GM12878 (cell line): ENCODE measurements at regions not wholly inside any gene's neighbourhood (a gene's known extent, or its start where the extent isn't known, plus 50 kb on each side); places are given as distances from the start of the nearest gene placed in this dataset.

Source experiments
- CHD4 ChIP-seq: fragments of 200-600 bp; sonication (generic); IDR thresholded peaks from 2 replicates; pipeline ENCODE4 v1.6.1; 2016; ENCODE audit warnings: mild to moderate bottlenecking
- EGR1 ChIP-seq, 2 experiments: IDR thresholded peaks; 1 replicate in 1 of 2; 2 replicates in 1 of 2; pipeline ENCODE4 v1.6.1; 2011 to 2012; ENCODE audit warnings: low read depth in 2 of 2, low read length in 2 of 2, borderline replicate concordance in 1 of 2, mild to moderate bottlenecking in 1 of 2, moderate library complexity in 1 of 2
- NFIC ChIP-seq: IDR thresholded peaks from 2 replicates; pipeline ENCODE4 v1.6.1; 2012; ENCODE audit warnings: low read depth, mild to moderate bottlenecking, inconsistent platforms, low read length, moderate library complexity
- PKNOX1 ChIP-seq: fragments of 450-650 bp; IDR thresholded peaks from 2 replicates; pipeline ENCODE4 v1.6.1; 2016; ENCODE audit warnings: mild to moderate bottlenecking
- POLR2A ChIP-seq: IDR thresholded peaks from 2 replicates; pipeline ENCODE4 v1.6.1; 2011; ENCODE audit warnings: low read depth, mild to moderate bottlenecking, low read length
- STAT3 ChIP-seq: IDR thresholded peaks from 2 replicates; pipeline ENCODE4 v1.6.1; 2011; ENCODE audit warnings: low read depth, low read length, improper control_type of control experiment
- ZBED1 ChIP-seq: IDR thresholded peaks from 2 replicates; pipeline ENCODE4 v1.6.1; 2016; ENCODE audit warnings: borderline replicate concordance
- TF ChIP-seq, protein P1 (sequence below), 3 experiments: IDR thresholded peaks in 2 of 3; conservative IDR thresholded peaks in 1 of 3; 2 replicates each; pipeline ENCODE4 v1.5.1; 2011; ENCODE audit warnings: low read depth in 3 of 3, low read length in 3 of 3, mild to moderate bottlenecking in 3 of 3, control low read depth in 2 of 3, moderate library complexity in 2 of 3, inconsistent platforms in 1 of 3, mixed read lengths in 1 of 3; ENCODE audit not compliant: control insufficient read depth in 2 of 3, insufficient read depth in 1 of 3; ENCODE audit errors: extremely low read depth in 1 of 3

DNA sequence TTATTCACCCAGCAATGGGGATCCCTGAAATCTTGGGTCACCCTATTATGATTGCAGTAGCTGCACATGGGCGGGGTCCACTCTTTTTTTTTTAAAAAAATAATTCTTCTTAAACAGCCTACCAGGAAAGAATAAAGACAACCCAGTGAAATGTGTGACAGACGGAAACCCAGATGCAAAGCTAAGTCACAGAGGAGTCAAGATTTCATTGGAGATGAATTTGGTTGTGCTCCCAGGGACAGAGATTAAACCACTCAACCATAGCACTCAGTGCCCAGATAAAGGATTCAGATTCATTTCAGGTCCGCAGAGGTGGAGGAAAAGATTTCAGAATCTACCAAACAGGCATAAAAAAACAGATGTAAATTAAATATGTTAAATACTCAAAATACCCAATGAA is 583.5 kb upstream of the ZP4 start:
- no peak for TF ChIP-seq POLR2A
- TF ChIP-seq, protein P1, sequence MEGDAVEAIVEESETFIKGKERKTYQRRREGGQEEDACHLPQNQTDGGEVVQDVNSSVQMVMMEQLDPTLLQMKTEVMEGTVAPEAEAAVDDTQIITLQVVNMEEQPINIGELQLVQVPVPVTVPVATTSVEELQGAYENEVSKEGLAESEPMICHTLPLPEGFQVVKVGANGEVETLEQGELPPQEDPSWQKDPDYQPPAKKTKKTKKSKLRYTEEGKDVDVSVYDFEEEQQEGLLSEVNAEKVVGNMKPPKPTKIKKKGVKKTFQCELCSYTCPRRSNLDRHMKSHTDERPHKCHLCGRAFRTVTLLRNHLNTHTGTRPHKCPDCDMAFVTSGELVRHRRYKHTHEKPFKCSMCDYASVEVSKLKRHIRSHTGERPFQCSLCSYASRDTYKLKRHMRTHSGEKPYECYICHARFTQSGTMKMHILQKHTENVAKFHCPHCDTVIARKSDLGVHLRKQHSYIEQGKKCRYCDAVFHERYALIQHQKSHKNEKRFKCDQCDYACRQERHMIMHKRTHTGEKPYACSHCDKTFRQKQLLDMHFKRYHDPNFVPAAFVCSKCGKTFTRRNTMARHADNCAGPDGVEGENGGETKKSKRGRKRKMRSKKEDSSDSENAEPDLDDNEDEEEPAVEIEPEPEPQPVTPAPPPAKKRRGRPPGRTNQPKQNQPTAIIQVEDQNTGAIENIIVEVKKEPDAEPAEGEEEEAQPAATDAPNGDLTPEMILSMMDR (IDR thresholded peaks at IDR 0.05 in 2 of 3, conservative IDR thresholded peaks at IDR 0.05 in 1 of 3; ENCODE audit: control insufficient read depth in 2 of 3, extremely low read depth in 1 of 3, insufficient read depth in 1 of 3, low read depth in 3 of 3, low read length in 3 of 3), result no peak
- no peak for TF ChIP-seq STAT3
- TF ChIP-seq NFIC, result no peak
- TF ChIP-seq EGR1 (IDR thresholded peaks at IDR 0.05; ENCODE audit: borderline replicate concordance in 1 of 2, low read depth in 2 of 2, low read length in 2 of 2), result no peak
- no peak for TF ChIP-seq CHD4
- TF ChIP-seq PKNOX1, result no peak
- no peak for TF ChIP-seq ZBED1
